Fibroblast of mammary gland (primary cell): ENCODE measurements at regions not wholly inside any gene's neighbourhood (a gene's known extent, or its start where the extent isn't known, plus 50 kb on each side); places are given as distances from the start of the nearest gene placed in this dataset.

Source experiments
- DNase-seq: peaks from one replicate; pipeline ENCODE4 v3.0.0-alpha.2; 2010; ENCODE audit warnings: low read depth
- H3K4me3 ChIP-seq: 2 replicates; pipeline ENCODE4 v1.5.1; 2011; ENCODE audit warnings: low read depth, mild to moderate bottlenecking, low read length, moderate library complexity; ENCODE audit not compliant: control insufficient read depth
- CTCF ChIP-seq: conservative IDR thresholded peaks from 2 replicates; pipeline ENCODE4 v1.5.1; 2011; ENCODE audit warnings: low read depth, low read length, inconsistent platforms; ENCODE audit not compliant: control insufficient read depth, insufficient read depth

DNA sequence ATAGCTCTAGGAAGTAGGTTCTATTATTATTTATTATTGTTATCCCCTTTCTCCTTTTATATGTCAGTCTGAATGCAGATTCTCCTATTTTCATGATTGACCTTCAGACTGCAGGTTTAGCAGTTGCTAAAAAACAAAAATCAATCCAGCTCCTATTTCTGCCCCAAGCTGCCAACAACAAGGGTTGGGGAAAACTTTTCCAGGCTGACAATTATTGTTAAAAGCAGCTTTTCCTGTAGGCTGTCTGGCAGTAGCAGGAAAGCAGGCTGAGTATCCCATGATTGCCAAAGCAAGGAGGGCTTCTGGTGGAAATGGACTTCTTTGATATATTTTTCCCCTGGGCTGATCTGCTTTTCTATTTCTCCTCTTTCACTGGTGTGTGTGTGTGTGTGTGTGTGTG, 78.0 kb upstream of the CTLA4 start:
- TF ChIP-seq CTCF, result no peak
- H3K4me3 ChIP-seq, result no peak overlapping the region
- no peak for DNase-seq

DNA sequence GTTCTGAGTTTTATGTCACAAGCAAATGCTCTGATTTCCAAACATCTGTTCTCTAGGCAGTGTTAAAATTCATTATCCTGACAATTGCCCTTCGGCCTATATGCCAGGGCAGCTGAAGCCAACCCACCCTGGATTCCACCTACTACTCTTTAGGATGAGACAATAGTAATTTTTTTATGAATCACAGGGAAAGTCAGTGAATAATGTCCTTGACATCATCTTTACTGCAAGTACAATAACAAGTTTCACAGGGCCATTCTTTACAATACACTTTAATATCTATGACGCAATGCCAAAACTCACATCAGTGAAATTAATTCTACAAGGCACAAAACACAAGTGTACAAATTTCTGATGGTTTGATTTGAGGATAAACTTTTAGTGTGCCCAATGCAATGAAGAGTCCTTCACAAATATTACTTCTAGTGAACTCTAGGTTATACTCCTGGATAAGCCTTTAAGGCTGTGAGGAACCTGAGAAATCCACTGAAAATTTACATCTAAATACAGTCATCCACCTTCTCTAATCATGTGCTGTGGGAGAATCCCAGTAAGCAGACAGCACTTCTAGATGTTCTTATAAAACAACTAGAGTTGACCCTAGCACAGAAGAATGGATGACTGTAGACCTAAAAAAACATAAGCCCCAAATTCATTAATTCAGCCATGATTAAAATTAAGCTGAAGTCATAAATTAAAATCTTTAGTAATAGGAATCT, 77.3 kb upstream of the CTLA4 start:
- TF ChIP-seq CTCF, result no peak
- H3K4me3 ChIP-seq, result no peak overlapping the region
- DNase-seq, result peak; percentile 75

GRCh38 chr2:203796248-203797010, 71.1 kb upstream of the CTLA4 start:
- no peak for TF ChIP-seq CTCF
- no peak for DNase-seq
- no peak overlapping the region for H3K4me3 ChIP-seq

DNA sequence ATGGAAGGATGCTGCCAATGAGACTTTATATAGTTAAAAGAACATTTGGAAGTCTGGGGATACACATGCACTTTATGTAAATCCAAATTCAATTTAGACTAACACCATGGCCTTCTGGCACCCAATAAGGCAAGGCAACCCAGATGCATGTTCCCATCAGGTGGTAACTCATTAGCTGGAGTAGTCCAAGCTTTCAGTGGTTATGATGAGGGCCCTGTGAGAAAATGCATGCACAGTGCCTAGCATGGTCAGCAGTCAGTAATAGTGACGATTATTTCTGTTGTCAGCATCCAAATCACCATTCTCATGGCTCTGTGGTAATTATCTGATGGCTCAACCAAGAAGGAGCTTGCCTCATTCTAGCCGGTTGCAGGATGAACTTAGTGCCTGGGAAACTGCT, 70.3 kb upstream of the CTLA4 start:
- no peak for TF ChIP-seq CTCF
- DNase-seq, result peak; percentile 40
- H3K4me3 ChIP-seq, result no peak overlapping the region

DNA sequence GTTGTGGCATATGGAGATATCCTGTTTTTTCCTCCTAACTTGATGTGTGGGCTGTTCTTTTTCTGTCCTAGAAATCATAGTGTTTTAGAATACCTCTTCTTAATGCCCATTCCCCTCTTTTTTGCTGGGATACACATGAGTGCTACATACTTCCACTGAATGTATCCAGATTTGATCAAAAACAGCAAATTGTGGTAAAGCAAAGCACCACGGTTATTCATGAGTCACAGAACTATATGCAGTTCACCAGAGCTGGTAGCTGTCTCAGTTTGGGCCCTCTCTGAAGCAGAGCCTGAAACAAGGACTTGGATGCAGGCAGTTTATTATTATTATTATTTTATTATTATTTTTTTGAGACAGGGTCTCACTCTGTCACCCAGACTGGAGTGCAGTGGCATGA, 69.9 kb upstream of the CTLA4 start:
- TF ChIP-seq CTCF, result no peak
- no peak overlapping the region for H3K4me3 ChIP-seq
- peak; percentile 62 for DNase-seq

DNA sequence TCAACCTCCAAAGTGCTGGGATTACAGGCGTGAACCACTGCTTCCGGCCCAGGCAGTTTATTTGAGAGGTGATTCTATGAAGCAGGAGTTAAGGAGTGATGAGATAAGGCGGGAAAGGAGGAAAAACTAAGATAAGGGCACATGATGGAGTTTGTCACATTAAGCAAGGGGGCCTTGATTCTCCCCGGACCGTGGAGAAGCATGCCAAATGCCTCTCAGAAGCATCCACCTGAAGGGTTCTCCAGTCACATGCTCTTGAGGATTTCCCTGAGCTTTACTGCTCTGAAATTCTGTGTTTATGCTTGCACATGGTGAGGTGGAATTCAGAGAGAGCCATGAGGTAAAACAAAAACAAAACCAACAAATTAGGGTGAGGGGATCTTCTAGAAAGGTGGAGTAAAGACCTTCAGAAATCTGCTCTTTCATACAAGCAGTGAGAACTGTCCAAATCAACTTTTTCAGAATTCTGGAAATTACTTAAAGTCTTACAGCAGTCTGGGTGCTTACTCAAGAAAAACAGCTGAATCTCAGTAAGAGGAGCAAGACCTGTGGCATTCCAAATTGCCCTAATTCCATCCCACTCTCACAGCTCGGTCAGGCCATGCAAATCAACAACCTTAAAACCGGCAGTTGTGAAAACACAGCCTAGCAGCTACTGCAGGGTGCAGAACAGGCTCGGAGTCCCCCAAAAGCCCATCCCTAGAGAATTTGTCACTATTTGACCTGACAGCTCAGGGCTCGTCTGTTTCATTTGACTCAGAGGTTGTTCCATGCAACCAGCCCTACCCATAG, 69.1 kb upstream of the CTLA4 start:
- TF ChIP-seq CTCF, result no peak
- H3K4me3 ChIP-seq, result no peak overlapping the region
- no peak for DNase-seq
